ENCODE measurements at regions not wholly inside any gene's neighbourhood (a gene's known extent, or its start where the extent isn't known, plus 50 kb on each side); places are given as distances from the start of the nearest gene placed in this dataset.

DNA sequence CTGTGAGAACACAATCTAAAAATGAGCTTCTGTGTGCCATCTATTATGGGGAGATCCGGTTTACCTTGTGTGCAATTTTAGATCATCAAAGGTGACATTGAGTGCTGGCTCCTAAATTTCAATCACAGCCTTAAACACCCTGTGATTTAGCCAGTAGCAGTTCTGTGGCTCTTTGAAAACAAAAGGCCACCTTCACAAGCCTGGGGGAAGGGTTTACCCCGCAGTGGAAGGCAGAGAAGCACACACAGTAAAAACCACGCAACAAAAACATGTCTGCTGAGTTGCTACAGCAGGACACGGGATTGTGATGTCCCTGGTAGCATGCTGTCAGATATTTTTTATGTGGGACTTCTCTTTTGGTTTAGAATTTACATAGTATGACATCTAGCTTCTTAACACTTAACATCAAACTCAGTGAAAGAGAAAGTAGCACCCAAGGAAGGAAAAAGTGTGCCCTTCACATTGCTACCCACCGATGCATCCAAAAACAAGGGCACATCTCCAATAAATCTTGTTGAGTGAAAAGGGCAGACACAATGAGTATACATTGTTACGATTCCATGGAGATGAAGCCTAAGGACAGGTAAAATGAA, 56.1 kb upstream of the RNF152 start:
- TF ChIP-seq, protein P1, sequence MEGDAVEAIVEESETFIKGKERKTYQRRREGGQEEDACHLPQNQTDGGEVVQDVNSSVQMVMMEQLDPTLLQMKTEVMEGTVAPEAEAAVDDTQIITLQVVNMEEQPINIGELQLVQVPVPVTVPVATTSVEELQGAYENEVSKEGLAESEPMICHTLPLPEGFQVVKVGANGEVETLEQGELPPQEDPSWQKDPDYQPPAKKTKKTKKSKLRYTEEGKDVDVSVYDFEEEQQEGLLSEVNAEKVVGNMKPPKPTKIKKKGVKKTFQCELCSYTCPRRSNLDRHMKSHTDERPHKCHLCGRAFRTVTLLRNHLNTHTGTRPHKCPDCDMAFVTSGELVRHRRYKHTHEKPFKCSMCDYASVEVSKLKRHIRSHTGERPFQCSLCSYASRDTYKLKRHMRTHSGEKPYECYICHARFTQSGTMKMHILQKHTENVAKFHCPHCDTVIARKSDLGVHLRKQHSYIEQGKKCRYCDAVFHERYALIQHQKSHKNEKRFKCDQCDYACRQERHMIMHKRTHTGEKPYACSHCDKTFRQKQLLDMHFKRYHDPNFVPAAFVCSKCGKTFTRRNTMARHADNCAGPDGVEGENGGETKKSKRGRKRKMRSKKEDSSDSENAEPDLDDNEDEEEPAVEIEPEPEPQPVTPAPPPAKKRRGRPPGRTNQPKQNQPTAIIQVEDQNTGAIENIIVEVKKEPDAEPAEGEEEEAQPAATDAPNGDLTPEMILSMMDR (IDR thresholded peaks at IDR 0.05) = no peak
- TF ChIP-seq POLR2A (IDR thresholded peaks at IDR 0.05) (no peak), EP300 (IDR thresholded peaks at IDR 0.05) (no peak)

Measured in tibial nerve (tissue), 4 donors.